ENCODE measurements at regions not wholly inside any gene's neighbourhood (a gene's known extent, or its start where the extent isn't known, plus 50 kb on each side); places are given as distances from the start of the nearest gene placed in this dataset.

GRCh38 chr6:134447883-134448387, 130.0 kb upstream of the SGK1 start:
- no peaks in the 10 kb centered on the region for H3K27me3 ChIP-seq (ENCODE audit: control insufficient read depth in 2 of 2, insufficient read depth in 2 of 2, low read length in 2 of 2)
- Mint-ChIP-seq H3K27ac (no peak overlapping the region), H3K36me3 (no peaks in the 10 kb centered on the region), H3K4me1 (peaks cover 0 to 24% (median 10%) of the 10 kb centered on the region in 7 donors), H3K9me3 (peaks cover 0 to 3% (median 0%) of the 10 kb centered on the region in 11 donors), H3K27me3 (no peaks in the 10 kb centered on the region), H3K4me3 (no peak overlapping the region)
- no peaks in the 10 kb centered on the region for H3K4me1 ChIP-seq (ENCODE audit: control insufficient read depth in 2 of 2, insufficient read depth in 2 of 2, low read length in 2 of 2)
- H3K4me3 ChIP-seq (ENCODE audit: low read length), result no peak overlapping the region
- intact Hi-C loops (cut with micrococcal nuclease), result no loop called here
- DNase-seq, result no peak
- H3K27ac ChIP-seq (ENCODE audit: low read depth, low read length), result no peak overlapping the region
- ChIA-PET CTCF (no interaction called here), POLR2A (interaction anchor here (0.6 kb wide), 1 partner anchor 1975 kb away, joined by 3 read pairs; no protein-coding TSS in a partner anchor)
- no peaks in the 10 kb centered on the region for H3K9me3 ChIP-seq (ENCODE audit: control insufficient read depth in 2 of 3, low read length in 3 of 3)
- peak; percentile 70 for ATAC-seq
- no peaks in the 10 kb centered on the region for H3K36me3 ChIP-seq (ENCODE audit: control insufficient read depth in 2 of 3, insufficient read depth in 3 of 3, low read length in 3 of 3)

- ATAC-seq (no peak), DNase-seq (no peak)
- H3K27ac Mint-ChIP-seq, result no peak overlapping the region
- Histone ChIP-seq H3K9me3 (ENCODE audit: control insufficient read depth in 2 of 3, low read length in 3 of 3) (no peaks in the 10 kb centered on the region), H3K4me3 (ENCODE audit: low read length) (no peak overlapping the region), H3K36me3 (ENCODE audit: control insufficient read depth in 2 of 3, insufficient read depth in 3 of 3, low read length in 3 of 3) (no peaks in the 10 kb centered on the region), H3K27me3 (ENCODE audit: control insufficient read depth in 2 of 2, insufficient read depth in 2 of 2, low read length in 2 of 2) (no peaks in the 10 kb centered on the region), H3K4me1 (ENCODE audit: control insufficient read depth in 2 of 2, insufficient read depth in 2 of 2, low read length in 2 of 2) (no peaks in the 10 kb centered on the region), H3K27ac (ENCODE audit: low read depth, low read length) (no peak overlapping the region)
- no peaks in the 10 kb centered on the region for H3K27me3 Mint-ChIP-seq
- H3K9me3 Mint-ChIP-seq, result peaks cover 0 to 3% (median 0%) of the 10 kb centered on the region in 11 donors
- peaks cover 0 to 22% (median 10%) of the 10 kb centered on the region in 7 donors for H3K4me1 Mint-ChIP-seq
- ChIA-PET CTCF (no interaction called here), POLR2A (no interaction called here)
- H3K4me3 Mint-ChIP-seq, result no peak overlapping the region
- intact Hi-C loops (cut with micrococcal nuclease), result no loop called here
- H3K36me3 Mint-ChIP-seq, result peaks cover 0 to 3% (median 0%) of the 10 kb centered on the region in 5 donors
Measured at GRCh38 chr6:134447423-134447822, 129.5 kb upstream of the SGK1 start.

- no peaks in the 10 kb centered on the region for H3K27me3 Mint-ChIP-seq
- ATAC-seq (no peak), DNase-seq (no peak)
- intact Hi-C loops (cut with micrococcal nuclease), result no loop called here
- Histone ChIP-seq H3K9me3 (ENCODE audit: control insufficient read depth in 2 of 3, low read length in 3 of 3) (no peaks in the 10 kb centered on the region), H3K36me3 (ENCODE audit: control insufficient read depth in 2 of 3, insufficient read depth in 3 of 3, low read length in 3 of 3) (no peaks in the 10 kb centered on the region), H3K27ac (ENCODE audit: low read depth, low read length) (no peak overlapping the region), H3K4me1 (ENCODE audit: control insufficient read depth in 2 of 2, insufficient read depth in 2 of 2, low read length in 2 of 2) (no peaks in the 10 kb centered on the region), H3K27me3 (ENCODE audit: control insufficient read depth in 2 of 2, insufficient read depth in 2 of 2, low read length in 2 of 2) (no peaks in the 10 kb centered on the region), H3K4me3 (ENCODE audit: low read length) (no peak overlapping the region)
- no peak overlapping the region for H3K4me3 Mint-ChIP-seq
- ChIA-PET CTCF (no interaction called here), POLR2A (no interaction called here)
- peaks cover 0 to 3% (median 0%) of the 10 kb centered on the region in 5 donors for H3K36me3 Mint-ChIP-seq
- H3K27ac Mint-ChIP-seq, result no peak overlapping the region
- peaks cover 0 to 21% (median 10%) of the 10 kb centered on the region in 7 donors for H3K4me1 Mint-ChIP-seq
- peaks cover 0 to 1% (median 0%) of the 10 kb centered on the region in 11 donors for H3K9me3 Mint-ChIP-seq
Measured at GRCh38 chr6:134446896-134447295, 129.0 kb upstream of the SGK1 start.

- Histone ChIP-seq H3K4me1 (ENCODE audit: control insufficient read depth in 2 of 2, insufficient read depth in 2 of 2, low read length in 2 of 2) (no peaks in the 10 kb centered on the region), H3K27ac (ENCODE audit: low read depth, low read length) (no peak overlapping the region), H3K9me3 (ENCODE audit: control insufficient read depth in 2 of 3, low read length in 3 of 3) (no peaks in the 10 kb centered on the region), H3K36me3 (ENCODE audit: control insufficient read depth in 2 of 3, insufficient read depth in 3 of 3, low read length in 3 of 3) (no peaks in the 10 kb centered on the region), H3K4me3 (ENCODE audit: low read length) (no peak overlapping the region), H3K27me3 (ENCODE audit: control insufficient read depth in 2 of 2, insufficient read depth in 2 of 2, low read length in 2 of 2) (no peaks in the 10 kb centered on the region)
- DNase-seq (no peak), ATAC-seq (no peak)
- CTCF ChIA-PET, result interaction anchor here (1.0 kb wide), 1 partner anchor 195 kb away, joined by 3 read pairs; no protein-coding TSS in a partner anchor
- intact Hi-C loops (cut with micrococcal nuclease), result no loop called here
- no peak overlapping the region for H3K27ac Mint-ChIP-seq
- H3K27me3 Mint-ChIP-seq, result no peaks in the 10 kb centered on the region
- POLR2A ChIA-PET, result no interaction called here
- no peak overlapping the region for H3K4me3 Mint-ChIP-seq
- peaks cover 0 to 3% (median 0%) of the 10 kb centered on the region in 5 donors for H3K36me3 Mint-ChIP-seq
- peaks cover 0 to 16% (median 7%) of the 10 kb centered on the region in 7 donors for H3K4me1 Mint-ChIP-seq
- H3K9me3 Mint-ChIP-seq, result no peaks in the 10 kb centered on the region
Measured at GRCh38 chr6:134446218-134446848, 128.4 kb upstream of the SGK1 start.

- no peak for DNase-seq
- H3K4me1 Mint-ChIP-seq, result peaks cover 0 to 23% (median 6%) of the 10 kb centered on the region in 7 donors
- H3K27ac Mint-ChIP-seq, result no peak overlapping the region
- Histone ChIP-seq H3K27ac (ENCODE audit: low read depth, low read length) (no peak overlapping the region), H3K4me1 (ENCODE audit: control insufficient read depth in 2 of 2, insufficient read depth in 2 of 2, low read length in 2 of 2) (no peaks in the 10 kb centered on the region), H3K4me3 (ENCODE audit: low read length) (no peak overlapping the region), H3K9me3 (ENCODE audit: control insufficient read depth in 2 of 3, low read length in 3 of 3) (no peaks in the 10 kb centered on the region), H3K36me3 (ENCODE audit: control insufficient read depth in 2 of 3, insufficient read depth in 3 of 3, low read length in 3 of 3) (no peaks in the 10 kb centered on the region), H3K27me3 (ENCODE audit: control insufficient read depth in 2 of 2, insufficient read depth in 2 of 2, low read length in 2 of 2) (no peaks in the 10 kb centered on the region)
- POLR2A ChIA-PET, result no interaction called here
- no peaks in the 10 kb centered on the region for H3K27me3 Mint-ChIP-seq
- H3K36me3 Mint-ChIP-seq, result peaks cover 0 to 5% (median 0%) of the 10 kb centered on the region in 5 donors
- CTCF ChIA-PET, result no interaction called here
- H3K9me3 Mint-ChIP-seq, result no peaks in the 10 kb centered on the region
- no peak overlapping the region for H3K4me3 Mint-ChIP-seq
- ATAC-seq, result no peak
- intact Hi-C loops (cut with micrococcal nuclease), result no loop called here
Measured at GRCh38 chr6:134443009-134443408, 125.1 kb upstream of the SGK1 start.

- no peaks in the 10 kb centered on the region for H3K9me3 Mint-ChIP-seq
- intact Hi-C loops (cut with micrococcal nuclease), result no loop called here
- no peak overlapping the region for H3K4me3 Mint-ChIP-seq
- no peaks in the 10 kb centered on the region for H3K4me1 ChIP-seq (ENCODE audit: control insufficient read depth in 2 of 2, insufficient read depth in 2 of 2, low read length in 2 of 2)
- no peak overlapping the region for H3K27ac ChIP-seq (ENCODE audit: low read depth, low read length)
- DNase-seq (no peak), ATAC-seq (no peak)
- peaks cover 2 to 25% (median 7%) of the 10 kb centered on the region in 7 donors for H3K4me1 Mint-ChIP-seq
- no peak overlapping the region for H3K27ac Mint-ChIP-seq
- no peaks in the 10 kb centered on the region for H3K9me3 ChIP-seq (ENCODE audit: control insufficient read depth in 2 of 3, low read length in 3 of 3)
- H3K27me3 ChIP-seq (ENCODE audit: control insufficient read depth in 2 of 2, insufficient read depth in 2 of 2, low read length in 2 of 2), result no peaks in the 10 kb centered on the region
- ChIA-PET CTCF (no interaction called here), POLR2A (no interaction called here)
- H3K36me3 Mint-ChIP-seq, result peaks cover 0 to 5% (median 0%) of the 10 kb centered on the region in 5 donors
- no peaks in the 10 kb centered on the region for H3K27me3 Mint-ChIP-seq
- no peaks in the 10 kb centered on the region for H3K36me3 ChIP-seq (ENCODE audit: control insufficient read depth in 2 of 3, insufficient read depth in 3 of 3, low read length in 3 of 3)
- H3K4me3 ChIP-seq (ENCODE audit: low read length), result no peak overlapping the region
Measured at GRCh38 chr6:134442073-134442472, 124.2 kb upstream of the SGK1 start.

GRCh38 chr6:134438837-134439236, 120.9 kb upstream of the SGK1 start:
- ChIA-PET CTCF (no interaction called here), POLR2A (interaction anchor here (0.6 kb wide), 1 partner anchor 194 kb away, joined by 3 read pairs; no protein-coding TSS in a partner anchor)
- ATAC-seq (no peak), DNase-seq (no peak)
- peaks cover 0 to 2% (median 0%) of the 10 kb centered on the region in 11 donors for H3K9me3 Mint-ChIP-seq
- H3K4me1 Mint-ChIP-seq, result peaks cover 7 to 49% (median 21%) of the 10 kb centered on the region in 7 donors
- H3K27me3 ChIP-seq (ENCODE audit: control insufficient read depth in 2 of 2, insufficient read depth in 2 of 2, low read length in 2 of 2), result no peaks in the 10 kb centered on the region
- H3K9me3 ChIP-seq (ENCODE audit: control insufficient read depth in 2 of 3, low read length in 3 of 3), result no peaks in the 10 kb centered on the region
- H3K4me1 ChIP-seq (ENCODE audit: control insufficient read depth in 2 of 2, insufficient read depth in 2 of 2, low read length in 2 of 2), result no peaks in the 10 kb centered on the region
- H3K27me3 Mint-ChIP-seq, result no peaks in the 10 kb centered on the region
- H3K36me3 Mint-ChIP-seq, result peaks cover 0 to 8% (median 0%) of the 10 kb centered on the region in 5 donors
- intact Hi-C loops (cut with micrococcal nuclease), result loop anchor here (5.0 kb wide), 4 partner anchors 78 to 678 kb away; no protein-coding TSS in a partner anchor
- no peak overlapping the region for H3K4me3 Mint-ChIP-seq
- H3K27ac ChIP-seq (ENCODE audit: low read depth, low read length), result no peak overlapping the region
- H3K27ac Mint-ChIP-seq, result peak overlapping the region in 1 of 9 donors; percentile 76
- H3K36me3 ChIP-seq (ENCODE audit: control insufficient read depth in 2 of 3, insufficient read depth in 3 of 3, low read length in 3 of 3), result no peaks in the 10 kb centered on the region
- H3K4me3 ChIP-seq (ENCODE audit: low read length), result no peak overlapping the region
